Neural cell (in vitro differentiated cells): ENCODE measurements at regions not wholly inside any gene's neighbourhood (a gene's known extent, or its start where the extent isn't known, plus 50 kb on each side); places are given as distances from the start of the nearest gene placed in this dataset.

Experiments used
- H2AFZ ChIP-seq: fragments of 200-600, 300-800 bp; sonication (generic), shearing (Covaris generic); 2 replicates; pipeline ENCODE4 v1.6.0; 2014; ENCODE audit warnings: low read depth, mild to moderate bottlenecking, antibody characterized with exemption, low read length, moderate library complexity
- H3F3A ChIP-seq: fragments of 200-600 bp; shearing (Covaris generic); 2 replicates; pipeline ENCODE4 v1.6.1; 2016; ENCODE audit warnings: mild to moderate bottlenecking, moderate library complexity, mixed read lengths, antibody characterized with exemption, low read length; ENCODE audit not compliant: insufficient read depth, poor library complexity, severe bottlenecking
- H3K27ac ChIP-seq: fragments of 200-600, 300-800 bp; sonication (generic), shearing (Covaris generic); 2 replicates; pipeline ENCODE4 v1.5.1; 2014; ENCODE audit warnings: mild to moderate bottlenecking, low read length, moderate library complexity
- H3K27me3 ChIP-seq: fragments of 300-800, 200-600 bp; sonication (generic), shearing (Covaris generic); 2 replicates; pipeline ENCODE4 v1.6.0; 2014; ENCODE audit warnings: mild to moderate bottlenecking, low read depth, low read length, moderate library complexity; ENCODE audit not compliant: insufficient read depth
- H3K36me3 ChIP-seq: fragments of 300-800, 200-600 bp; sonication (generic), shearing (Covaris generic); 2 replicates; pipeline ENCODE4 v1.5.1; 2014; ENCODE audit warnings: mild to moderate bottlenecking, antibody characterized with exemption, low read length, moderate library complexity; ENCODE audit not compliant: insufficient read depth
- H3K4me2 ChIP-seq: fragments of 300-800, 200-600 bp; sonication (generic), shearing (Covaris generic); 2 replicates; pipeline ENCODE4 v1.6.0; 2014; ENCODE audit warnings: mild to moderate bottlenecking, low read length
- H3K4me3 ChIP-seq: fragments of 300-800, 200-600 bp; sonication (generic), shearing (Covaris generic); 2 replicates; pipeline ENCODE4 v1.5.1; 2014; ENCODE audit warnings: mild to moderate bottlenecking, low read length, moderate library complexity
- H3K79me2 ChIP-seq: fragments of 200-600 bp; shearing (Covaris generic); replicated peaks from 2 replicates; pipeline ENCODE4 v1.6.0; 2014; ENCODE audit warnings: mild to moderate bottlenecking, low read length, moderate library complexity; ENCODE audit not compliant: insufficient read depth
- H3K9ac ChIP-seq: fragments of 300-800, 200-600 bp; sonication (generic), shearing (Covaris generic); 2 replicates; pipeline ENCODE4 v1.6.1; 2016; ENCODE audit warnings: mild to moderate bottlenecking, low read length, mixed read lengths
- H3K9me2 ChIP-seq: fragments of 200-600 bp; shearing (Covaris generic); 2 replicates; pipeline ENCODE4 v1.6.1; 2016; ENCODE audit warnings: mild to moderate bottlenecking, low read length, mixed read lengths; ENCODE audit not compliant: insufficient read depth
- H3K9me3 ChIP-seq: fragments of 200-600, 300-800 bp; sonication (generic), shearing (Covaris generic); 2 replicates; pipeline ENCODE4 v1.6.1; 2016; ENCODE audit warnings: mild to moderate bottlenecking, mixed run types, low read length, moderate library complexity, mixed read lengths
- H4K20me1 ChIP-seq: fragments of 200-600 bp; shearing (Covaris generic); 2 replicates; pipeline ENCODE4 v1.6.1; 2016; ENCODE audit warnings: mild to moderate bottlenecking, mixed run types; ENCODE audit not compliant: insufficient read depth
- CTCF ChIP-seq: fragments of 450-650 bp; IDR thresholded peaks from 2 replicates; pipeline ENCODE4 v1.5.1; 2014; ENCODE audit warnings: antibody characterized with exemption, mild to moderate bottlenecking, moderate library complexity; ENCODE audit not compliant: poor library complexity, severe bottlenecking
- EP300 ChIP-seq: fragments of 450-650 bp; conservative IDR thresholded peaks from 2 replicates; pipeline ENCODE4 v1.6.1; 2014; ENCODE audit warnings: antibody characterized with exemption, mild to moderate bottlenecking, moderate library complexity; ENCODE audit not compliant: poor library complexity, severe bottlenecking
- EZH2 ChIP-seq: fragments of 200-600, 300-800 bp; shearing (Covaris generic), sonication (generic); IDR thresholded peaks from 2 replicates; pipeline ENCODE4 v1.6.1; 2014; ENCODE audit warnings: antibody characterized with exemption, low read length, borderline replicate concordance, mild to moderate bottlenecking; ENCODE audit not compliant: insufficient read depth, poor library complexity, severe bottlenecking
- MXI1 ChIP-seq: fragments of 450-650 bp; conservative IDR thresholded peaks from 2 replicates; pipeline ENCODE4 v1.6.1; 2014; ENCODE audit warnings: antibody characterized with exemption, mild to moderate bottlenecking; ENCODE audit not compliant: poor library complexity, severe bottlenecking
- POLR2AphosphoS5 ChIP-seq: IDR thresholded peaks from 2 replicates; pipeline ENCODE4 v1.6.1; 2012
- RAD21 ChIP-seq: fragments of 450-650 bp; conservative IDR thresholded peaks from 2 replicates; pipeline ENCODE4 v1.6.1; 2014; ENCODE audit warnings: antibody characterized with exemption, mild to moderate bottlenecking, moderate library complexity
- REST ChIP-seq: IDR thresholded peaks from 2 replicates; pipeline ENCODE4 v1.6.1; 2012; ENCODE audit warnings: borderline replicate concordance
- SMC3 ChIP-seq: fragments of 450-650 bp; conservative IDR thresholded peaks from 2 replicates; pipeline ENCODE4 v1.6.1; 2014; ENCODE audit warnings: antibody characterized with exemption, mild to moderate bottlenecking, moderate library complexity; ENCODE audit not compliant: poor library complexity
- TAF1 ChIP-seq: IDR thresholded peaks from 2 replicates; pipeline ENCODE4 v1.6.1; 2012; ENCODE audit warnings: low read depth

- Histone ChIP-seq H2AFZ (no peak overlapping the region), H3K4me2 (no peak overlapping the region), H3K27me3 (no peaks in the 10 kb centered on the region), H3F3A (no peaks in the 10 kb centered on the region), H3K9me3 (no peaks in the 10 kb centered on the region), H3K36me3 (no peaks in the 10 kb centered on the region), H3K9ac (no peak overlapping the region), H3K4me3 (peak overlapping the region; percentile 1), H3K79me2 (no peaks in the 10 kb centered on the region), H3K27ac (peak overlapping the region; percentile 49), H3K9me2 (no peaks in the 10 kb centered on the region), H4K20me1 (no peaks in the 10 kb centered on the region)
- TF ChIP-seq POLR2AphosphoS5 (no peak), CTCF (no peak), MXI1 (no peak), REST (no peak), SMC3 (no peak), TAF1 (no peak), EP300 (no peak), RAD21 (no peak), EZH2 (no peak)
Observed at GRCh38 chr13:74567485-74567884, 433.3 kb upstream of the KLF12 start.

GRCh38 chr13:74562381-74562780, 428.2 kb upstream of the KLF12 start:
- H4K20me1 ChIP-seq = no peaks in the 10 kb centered on the region
- no peaks in the 10 kb centered on the region for H3K36me3 ChIP-seq
- no peak overlapping the region for H3K4me3 ChIP-seq
- no peaks in the 10 kb centered on the region for H3K9me2 ChIP-seq
- H3K79me2 ChIP-seq = no peaks in the 10 kb centered on the region
- H3F3A ChIP-seq = no peaks in the 10 kb centered on the region
- H3K27ac ChIP-seq = no peak overlapping the region
- no peak overlapping the region for H2AFZ ChIP-seq
- H3K4me2 ChIP-seq = no peak overlapping the region
- no peak overlapping the region for H3K9ac ChIP-seq
- no peaks in the 10 kb centered on the region for H3K27me3 ChIP-seq
- TF ChIP-seq RAD21 (no peak), TAF1 (no peak), CTCF (no peak), EZH2 (no peak), REST (no peak), SMC3 (no peak), POLR2AphosphoS5 (no peak), EP300 (no peak), MXI1 (no peak)
- H3K9me3 ChIP-seq = no peaks in the 10 kb centered on the region
